ENCODE measurements at regions not wholly inside any gene's neighbourhood (a gene's known extent, or its start where the extent isn't known, plus 50 kb on each side); places are given as distances from the start of the nearest gene placed in this dataset.

- TF ChIP-seq RAD21 (IDR thresholded peaks at IDR 0.05; ENCODE audit: low read depth) (no peak), CEBPB (IDR thresholded peaks at IDR 0.05; ENCODE audit: low read depth) (no peak), JUND (IDR thresholded peaks at IDR 0.05) (no peak)
- TF ChIP-seq, protein P1, sequence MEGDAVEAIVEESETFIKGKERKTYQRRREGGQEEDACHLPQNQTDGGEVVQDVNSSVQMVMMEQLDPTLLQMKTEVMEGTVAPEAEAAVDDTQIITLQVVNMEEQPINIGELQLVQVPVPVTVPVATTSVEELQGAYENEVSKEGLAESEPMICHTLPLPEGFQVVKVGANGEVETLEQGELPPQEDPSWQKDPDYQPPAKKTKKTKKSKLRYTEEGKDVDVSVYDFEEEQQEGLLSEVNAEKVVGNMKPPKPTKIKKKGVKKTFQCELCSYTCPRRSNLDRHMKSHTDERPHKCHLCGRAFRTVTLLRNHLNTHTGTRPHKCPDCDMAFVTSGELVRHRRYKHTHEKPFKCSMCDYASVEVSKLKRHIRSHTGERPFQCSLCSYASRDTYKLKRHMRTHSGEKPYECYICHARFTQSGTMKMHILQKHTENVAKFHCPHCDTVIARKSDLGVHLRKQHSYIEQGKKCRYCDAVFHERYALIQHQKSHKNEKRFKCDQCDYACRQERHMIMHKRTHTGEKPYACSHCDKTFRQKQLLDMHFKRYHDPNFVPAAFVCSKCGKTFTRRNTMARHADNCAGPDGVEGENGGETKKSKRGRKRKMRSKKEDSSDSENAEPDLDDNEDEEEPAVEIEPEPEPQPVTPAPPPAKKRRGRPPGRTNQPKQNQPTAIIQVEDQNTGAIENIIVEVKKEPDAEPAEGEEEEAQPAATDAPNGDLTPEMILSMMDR (IDR thresholded peaks at IDR 0.05 in 2 of 3, conservative IDR thresholded peaks at IDR 0.05 in 1 of 3; ENCODE audit: borderline replicate concordance in 1 of 3, insufficient read depth in 1 of 3, low read depth in 2 of 3, low read length in 2 of 3), result no peak
Measured at GRCh38 chr12:124147575-124147974, 147.3 kb upstream of the RFLNA start.
